Esophagus (tissue), 2 donors: ENCODE measurements at regions not wholly inside any gene's neighbourhood (a gene's known extent, or its start where the extent isn't known, plus 50 kb on each side); places are given as distances from the start of the nearest gene placed in this dataset.
"Not testable (repeated sequence)": the region's sequence is repeated elsewhere in the genome, so short reads cannot be mapped to it uniquely, and the experiment has no call there.

ENCODE experiments used
- H3K27ac ChIP-seq, 2 donors: one replicate each; pipeline ENCODE4 v1.5.1; 2013; ENCODE audit warnings: low read depth in 2 of 2, mild to moderate bottlenecking in 2 of 2, inconsistent platforms in 1 of 2, low read length in 1 of 2, moderate library complexity in 1 of 2
- H3K27me3 ChIP-seq, 2 donors: one replicate each; pipeline ENCODE4 v1.6.1; 2013; ENCODE audit warnings: low read length in 2 of 2, control low read depth in 1 of 2, mild to moderate bottlenecking in 1 of 2; ENCODE audit not compliant: insufficient read depth in 2 of 2, control insufficient read depth in 1 of 2
- H3K36me3 ChIP-seq, 2 donors: one replicate each; pipeline ENCODE4 v1.6.1; 2013; ENCODE audit warnings: low read length in 1 of 2; ENCODE audit not compliant: control insufficient read depth in 2 of 2, insufficient read depth in 2 of 2
- H3K4me1 ChIP-seq, 2 donors: one replicate each; pipeline ENCODE4 v1.6.1; 2013; ENCODE audit warnings: low read length in 1 of 2; ENCODE audit not compliant: control insufficient read depth in 2 of 2, insufficient read depth in 2 of 2
- H3K4me3 ChIP-seq, 2 donors: one replicate each; pipeline ENCODE4 v1.5.1; 2013; ENCODE audit warnings: low read length in 2 of 2, mild to moderate bottlenecking in 2 of 2, low read depth in 1 of 2, moderate library complexity in 1 of 2
- H3K9me3 ChIP-seq, 2 donors: one replicate each; pipeline ENCODE4 v1.6.1; 2013; ENCODE audit warnings: mild to moderate bottlenecking in 2 of 2, low read depth in 1 of 2, low read length in 1 of 2, moderate library complexity in 1 of 2; ENCODE audit not compliant: control insufficient read depth in 2 of 2, insufficient read depth in 1 of 2
- WGBS, 2 donors: extraction: QIAGEN DNeasy Blood & Tissue Kit; methylation state at CpG; one replicate each; pipeline ENCODE4 v1.1.7; 2013; 5-methylcytosine and 5-hydroxymethylcytosine counted together
- donor health status: healthy with polysubstance abuse.
- donor health status: Bipolar disorder and iron deficiency.

GRCh38 chr10:124319520-124319919 is 99.2 kb downstream of the OAT start:
- H3K27ac ChIP-seq, H3K27me3 ChIP-seq: not testable (repeated sequence)

GRCh38 chr10:124318811-124319210 is 99.9 kb downstream of the OAT start:
- Histone ChIP-seq H3K9me3 (no peaks in the 10 kb centered on the region), H3K36me3 (no peaks in the 10 kb centered on the region), H3K4me1 (no peaks in the 10 kb centered on the region), H3K4me3 (no peak overlapping the region), H3K27me3 (no peaks in the 10 kb centered on the region), H3K27ac (no peak overlapping the region)
- 88 to 89% methylated on average over 8 of the region's 8 CpGs for WGBS, 2 donors

More at GRCh38 chr10:124319520-124319919, 99.2 kb downstream of the OAT start:
- H3K4me1 ChIP-seq, H3K9me3 ChIP-seq, H3K36me3 ChIP-seq, H3K4me3 ChIP-seq: not testable (repeated sequence)

GRCh38 chr10:124318076-124318475 is 100.6 kb downstream of the OAT start:
- WGBS, 2 donors, result 85 to 86% methylated on average over 15 of the region's 15 CpGs
- H3K27me3 ChIP-seq, result no peaks in the 10 kb centered on the region
- H3K36me3 ChIP-seq, result no peaks in the 10 kb centered on the region
- no peaks in the 10 kb centered on the region for H3K4me1 ChIP-seq
- no peak overlapping the region for H3K27ac ChIP-seq
- H3K9me3 ChIP-seq, result no peaks in the 10 kb centered on the region
- no peak overlapping the region for H3K4me3 ChIP-seq

- Histone ChIP-seq H3K27me3 (no peaks in the 10 kb centered on the region), H3K4me1 (no peaks in the 10 kb centered on the region), H3K27ac (no peak overlapping the region), H3K4me3 (no peak overlapping the region), H3K9me3 (no peaks in the 10 kb centered on the region), H3K36me3 (no peaks in the 10 kb centered on the region)
- 89% methylated on average over 4 of the region's 4 CpGs for WGBS, 2 donors
Observed at GRCh38 chr10:124316326-124316725, 102.4 kb downstream of the OAT start.

- Histone ChIP-seq H3K4me1 (no peaks in the 10 kb centered on the region), H3K27me3 (no peaks in the 10 kb centered on the region), H3K4me3 (no peak overlapping the region), H3K36me3 (no peaks in the 10 kb centered on the region), H3K27ac (no peak overlapping the region), H3K9me3 (no peaks in the 10 kb centered on the region)
- 66 to 69% methylated on average over 6 of the region's 6 CpGs for WGBS, 2 donors
Observed at GRCh38 chr10:124315591-124316270, 103.0 kb downstream of the OAT start.

DNA sequence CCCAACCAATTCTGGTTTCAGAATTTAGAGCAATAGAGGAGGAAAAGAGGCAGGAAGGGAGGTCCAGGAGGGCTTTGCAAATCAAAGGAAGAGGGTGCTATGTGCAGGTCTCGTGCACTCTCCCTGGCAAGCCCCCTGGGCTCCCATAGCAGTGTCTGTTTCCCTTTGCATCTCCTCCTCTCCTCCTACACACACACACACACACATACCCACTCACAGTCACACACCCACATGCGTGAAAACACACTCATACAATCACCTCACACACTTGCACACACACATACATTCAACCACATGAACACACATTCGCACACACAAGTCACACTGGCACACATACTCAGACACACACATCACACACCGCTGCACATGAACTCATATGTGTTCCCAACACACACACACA is 105.3 kb downstream of the OAT start:
- 90 to 97% methylated on average over 4 of the region's 4 CpGs for WGBS, 2 donors
- H3K4me1 ChIP-seq, result no peaks in the 10 kb centered on the region
- no peaks in the 10 kb centered on the region for H3K36me3 ChIP-seq
- H3K27ac ChIP-seq, result no peak overlapping the region
- H3K9me3 ChIP-seq, result no peaks in the 10 kb centered on the region
- H3K4me3 ChIP-seq, result no peak overlapping the region
- no peaks in the 10 kb centered on the region for H3K27me3 ChIP-seq

- Histone ChIP-seq H3K36me3 (no peaks in the 10 kb centered on the region), H3K4me1 (no peaks in the 10 kb centered on the region), H3K27ac (no peak overlapping the region), H3K4me3 (no peak overlapping the region), H3K27me3 (no peaks in the 10 kb centered on the region), H3K9me3 (no peaks in the 10 kb centered on the region)
- 89 to 92% methylated on average over 7 of the region's 7 CpGs for WGBS, 2 donors
Observed at GRCh38 chr10:124308811-124309210, 109.9 kb downstream of the OAT start.

GRCh38 chr10:124308056-124308645 is 110.6 kb downstream of the OAT start:
- no peaks in the 10 kb centered on the region for H3K9me3 ChIP-seq
- H3K4me3 ChIP-seq, result no peak overlapping the region
- H3K4me1 ChIP-seq, result no peaks in the 10 kb centered on the region
- no peak overlapping the region for H3K27ac ChIP-seq
- no peaks in the 10 kb centered on the region for H3K36me3 ChIP-seq
- no peaks in the 10 kb centered on the region for H3K27me3 ChIP-seq
- WGBS, 2 donors, result 83 to 85% methylated on average over 16 of the region's 16 CpGs

DNA sequence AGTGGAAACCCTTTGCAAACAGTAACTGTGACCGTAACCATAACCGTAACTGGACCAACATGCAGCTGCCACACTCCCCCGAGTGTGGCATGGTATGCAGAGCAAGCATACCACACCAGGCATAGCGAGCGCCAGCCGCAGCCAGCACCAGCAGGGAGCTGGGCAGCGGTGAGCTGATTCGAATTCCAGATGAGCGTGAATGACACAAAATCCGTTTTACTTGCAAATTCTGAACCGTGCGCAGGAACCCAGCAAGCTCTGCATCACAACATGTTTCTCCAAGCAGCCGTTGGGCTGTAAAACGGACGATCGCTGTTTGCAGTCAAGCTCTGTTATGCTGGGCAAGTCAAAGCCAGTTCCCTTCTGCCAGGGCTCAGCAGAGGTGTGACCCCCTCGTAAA is 111.1 kb downstream of the OAT start:
- Histone ChIP-seq H3K36me3 (no peaks in the 10 kb centered on the region), H3K27ac (no peak overlapping the region), H3K4me1 (no peaks in the 10 kb centered on the region), H3K9me3 (no peaks in the 10 kb centered on the region), H3K27me3 (no peaks in the 10 kb centered on the region), H3K4me3 (no peak overlapping the region)
- WGBS, 2 donors, result 89 to 90% methylated on average over 17 of the region's 17 CpGs

DNA sequence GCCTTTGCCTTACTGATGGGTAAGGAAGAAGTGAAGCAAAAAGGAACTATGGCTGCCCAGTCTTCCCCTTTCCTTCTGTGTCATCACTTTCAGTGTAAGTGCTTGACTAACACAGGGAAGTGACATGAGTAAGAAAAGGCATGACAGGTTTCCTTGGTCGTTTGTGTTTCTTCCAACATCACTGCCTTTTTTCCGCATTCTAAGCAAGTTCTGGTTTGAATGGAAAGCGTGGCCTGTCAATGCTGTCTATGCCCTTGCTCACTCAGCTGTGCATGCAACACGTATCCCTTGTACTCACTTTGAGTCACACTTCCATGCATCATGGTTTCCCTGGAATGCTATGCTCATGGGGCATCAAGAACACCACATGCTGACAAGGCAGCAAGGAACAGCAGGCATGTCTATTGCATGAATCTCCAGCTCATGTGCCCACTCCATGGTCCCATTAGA is 111.8 kb downstream of the OAT start:
- H3K4me1 ChIP-seq, result no peaks in the 10 kb centered on the region
- H3K27ac ChIP-seq, result no peak overlapping the region
- no peaks in the 10 kb centered on the region for H3K9me3 ChIP-seq
- whole genome bisulfite sequencing, 2 donors, result 67 to 74% methylated on average over 4 of the region's 4 CpGs
- H3K27me3 ChIP-seq, result no peaks in the 10 kb centered on the region
- no peaks in the 10 kb centered on the region for H3K36me3 ChIP-seq
- H3K4me3 ChIP-seq, result no peak overlapping the region
